ENCODE measurements at regions not wholly inside any gene's neighbourhood (a gene's known extent, or its start where the extent isn't known, plus 50 kb on each side); places are given as distances from the start of the nearest gene placed in this dataset.

DNA sequence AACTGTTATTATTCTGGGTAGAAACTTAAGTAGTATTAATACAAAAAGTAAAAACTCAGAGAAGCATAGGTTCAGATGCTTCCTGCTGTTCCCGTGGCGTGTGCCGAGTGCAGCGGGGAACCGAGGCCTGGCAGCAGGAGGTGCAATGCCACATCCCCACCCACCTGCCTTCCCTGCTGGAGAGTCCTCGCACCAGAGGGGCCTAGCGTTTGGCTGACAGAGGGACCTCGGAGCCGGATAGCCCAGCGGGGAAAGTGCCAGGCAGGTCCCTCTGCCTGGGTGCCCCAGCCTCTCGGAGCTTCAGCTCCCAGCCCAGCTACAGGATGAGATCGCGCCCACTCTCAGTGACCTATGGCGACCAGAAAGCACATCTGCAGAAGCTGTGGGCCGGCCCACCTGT lies 169.6 kb upstream of the GSE1 start:
- no peak for DNase-seq
- H3K27me3 ChIP-seq (ENCODE audit: control insufficient read depth in 3 of 3, insufficient read depth in 3 of 3, low read length in 2 of 3) = no peaks in the 10 kb centered on the region
- H3K4me3 ChIP-seq = no peak overlapping the region
- TF ChIP-seq, protein P1, sequence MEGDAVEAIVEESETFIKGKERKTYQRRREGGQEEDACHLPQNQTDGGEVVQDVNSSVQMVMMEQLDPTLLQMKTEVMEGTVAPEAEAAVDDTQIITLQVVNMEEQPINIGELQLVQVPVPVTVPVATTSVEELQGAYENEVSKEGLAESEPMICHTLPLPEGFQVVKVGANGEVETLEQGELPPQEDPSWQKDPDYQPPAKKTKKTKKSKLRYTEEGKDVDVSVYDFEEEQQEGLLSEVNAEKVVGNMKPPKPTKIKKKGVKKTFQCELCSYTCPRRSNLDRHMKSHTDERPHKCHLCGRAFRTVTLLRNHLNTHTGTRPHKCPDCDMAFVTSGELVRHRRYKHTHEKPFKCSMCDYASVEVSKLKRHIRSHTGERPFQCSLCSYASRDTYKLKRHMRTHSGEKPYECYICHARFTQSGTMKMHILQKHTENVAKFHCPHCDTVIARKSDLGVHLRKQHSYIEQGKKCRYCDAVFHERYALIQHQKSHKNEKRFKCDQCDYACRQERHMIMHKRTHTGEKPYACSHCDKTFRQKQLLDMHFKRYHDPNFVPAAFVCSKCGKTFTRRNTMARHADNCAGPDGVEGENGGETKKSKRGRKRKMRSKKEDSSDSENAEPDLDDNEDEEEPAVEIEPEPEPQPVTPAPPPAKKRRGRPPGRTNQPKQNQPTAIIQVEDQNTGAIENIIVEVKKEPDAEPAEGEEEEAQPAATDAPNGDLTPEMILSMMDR (IDR thresholded peaks at IDR 0.05; ENCODE audit: control extremely low read depth, extremely low read depth) = no peak
- H3K36me3 ChIP-seq (ENCODE audit: control insufficient read depth in 4 of 4, insufficient read depth in 4 of 4, low read length in 4 of 4) = peaks cover 0 to 8% (median 0%) of the 10 kb centered on the region in 4 donors
- H3K4me1 ChIP-seq (ENCODE audit: control insufficient read depth in 5 of 5, insufficient read depth in 5 of 5, low read length in 5 of 5) = peaks cover 0 to 33% (median 10%) of the 10 kb centered on the region in 5 donors
- no peak overlapping the region for H3K9ac ChIP-seq (ENCODE audit: insufficient read depth in 1 of 2, low read length in 2 of 2)
- H3K27ac ChIP-seq (ENCODE audit: low read depth in 1 of 2, low read length in 1 of 2) = no peak overlapping the region
- 95 to 96% methylated on average over 15 of the region's 15 CpGs for WGBS, 2 donors
- no peaks in the 10 kb centered on the region for H3K9me3 ChIP-seq (ENCODE audit: control insufficient read depth in 4 of 4, insufficient read depth in 3 of 4, low read length in 3 of 4)
- ATAC-seq (ENCODE audit: insufficient read depth, low FRiP score) = no peak

DNA sequence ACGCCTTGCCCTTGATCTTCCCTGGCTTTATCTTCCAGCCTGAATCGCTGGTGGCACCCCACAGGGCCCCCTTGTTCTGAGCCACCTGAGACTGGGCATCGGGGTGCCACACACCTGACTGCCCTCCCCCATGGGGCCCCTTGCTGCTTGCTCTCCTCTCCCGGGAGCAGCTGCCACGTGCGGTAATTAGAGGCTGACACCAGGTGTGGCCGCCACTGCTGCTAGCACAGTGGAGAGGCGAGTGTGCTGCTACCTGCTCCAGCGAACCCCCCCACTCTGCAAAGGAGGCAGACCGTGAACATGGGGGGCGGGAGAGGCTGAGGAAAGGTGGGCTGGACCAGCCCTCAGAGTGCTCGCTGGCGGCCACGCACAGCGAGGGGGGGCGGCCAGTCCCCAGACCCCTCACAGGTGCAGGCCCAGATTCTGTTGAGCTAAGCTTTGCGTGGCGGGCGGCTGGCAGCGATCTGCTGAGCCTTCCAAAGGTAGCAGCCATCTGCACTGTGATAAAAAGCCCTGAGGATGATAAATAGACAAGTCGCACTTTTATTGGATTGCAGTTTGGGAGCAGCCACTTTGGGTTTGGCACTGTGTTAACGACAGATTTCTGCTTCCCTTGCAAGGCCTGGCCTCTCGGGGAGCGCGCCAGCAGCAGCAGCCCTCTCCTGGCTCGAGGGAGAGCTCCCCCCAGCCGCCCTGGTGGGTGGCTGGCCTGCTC lies 167.9 kb upstream of the GSE1 start:
- Histone ChIP-seq H3K27me3 (ENCODE audit: control insufficient read depth in 3 of 3, insufficient read depth in 3 of 3, low read length in 2 of 3) (no peaks in the 10 kb centered on the region), H3K36me3 (ENCODE audit: control insufficient read depth in 4 of 4, insufficient read depth in 4 of 4, low read length in 4 of 4) (peaks cover 0 to 2% (median 0%) of the 10 kb centered on the region in 4 donors), H3K9me3 (ENCODE audit: control insufficient read depth in 4 of 4, insufficient read depth in 3 of 4, low read length in 3 of 4) (no peaks in the 10 kb centered on the region), H3K4me3 (no peak overlapping the region), H3K27ac (ENCODE audit: low read depth in 1 of 2, low read length in 1 of 2) (no peak overlapping the region), H3K4me1 (ENCODE audit: control insufficient read depth in 5 of 5, insufficient read depth in 5 of 5, low read length in 5 of 5) (peaks cover 0 to 43% (median 12%) of the 10 kb centered on the region in 5 donors), H3K9ac (ENCODE audit: insufficient read depth in 1 of 2, low read length in 2 of 2) (no peak overlapping the region)
- TF ChIP-seq, protein P1 (IDR thresholded peaks at IDR 0.05; ENCODE audit: control extremely low read depth, extremely low read depth) = no peak
- ATAC-seq (ENCODE audit: insufficient read depth, low FRiP score) (no peak), DNase-seq (peak; percentile 62 to 71 (median 69))
- 75 to 80% methylated on average over 27 of the region's 27 CpGs for WGBS, 2 donors

DNA sequence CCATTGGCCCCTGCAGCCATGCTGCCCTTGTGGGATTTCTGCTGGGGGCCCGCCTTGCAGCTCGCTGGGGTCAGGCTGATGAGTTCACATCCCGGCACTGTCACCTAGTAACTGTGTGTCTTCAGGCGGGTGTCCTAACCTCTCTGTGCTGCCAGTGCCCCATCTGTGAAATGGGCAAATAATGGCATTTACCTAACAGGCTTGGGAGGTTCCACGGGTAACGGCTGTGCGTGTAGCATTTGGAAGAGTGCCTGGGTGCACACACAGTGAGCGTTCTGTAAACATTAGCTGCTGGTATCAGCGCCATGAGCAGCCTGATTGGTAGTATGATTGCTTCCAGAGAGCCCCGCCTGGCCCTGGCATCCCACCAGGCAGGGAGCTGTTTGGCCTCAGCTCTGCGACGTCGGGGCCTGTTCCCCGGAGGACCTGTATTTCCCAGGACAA lies 167.3 kb upstream of the GSE1 start:
- H3K27me3 ChIP-seq (ENCODE audit: control insufficient read depth in 3 of 3, insufficient read depth in 3 of 3, low read length in 2 of 3) = no peaks in the 10 kb centered on the region
- no peak overlapping the region for H3K27ac ChIP-seq (ENCODE audit: low read depth in 1 of 2, low read length in 1 of 2)
- no peaks in the 10 kb centered on the region for H3K36me3 ChIP-seq (ENCODE audit: control insufficient read depth in 4 of 4, insufficient read depth in 4 of 4, low read length in 4 of 4)
- no peaks in the 10 kb centered on the region for H3K9me3 ChIP-seq (ENCODE audit: control insufficient read depth in 4 of 4, insufficient read depth in 3 of 4, low read length in 3 of 4)
- H3K4me1 ChIP-seq (ENCODE audit: control insufficient read depth in 5 of 5, insufficient read depth in 5 of 5, low read length in 5 of 5) = peaks cover 0 to 43% (median 12%) of the 10 kb centered on the region in 5 donors
- 67 to 74% methylated on average over 14 of the region's 14 CpGs for WGBS, 2 donors
- TF ChIP-seq, protein P1 (IDR thresholded peaks at IDR 0.05; ENCODE audit: control extremely low read depth, extremely low read depth) = no peak
- peak; percentile 41 to 53 (median 41) for DNase-seq
- H3K9ac ChIP-seq (ENCODE audit: insufficient read depth in 1 of 2, low read length in 2 of 2) = no peak overlapping the region
- no peak for ATAC-seq (ENCODE audit: insufficient read depth, low FRiP score)
- no peak overlapping the region for H3K4me3 ChIP-seq
